Amniotic epithelial cell (primary cell): ENCODE measurements at regions not wholly inside any gene's neighbourhood (a gene's known extent, or its start where the extent isn't known, plus 50 kb on each side); places are given as distances from the start of the nearest gene placed in this dataset.

ENCODE experiments used
- DNase-seq: peaks from one replicate; pipeline ENCODE4 v3.0.0-alpha.2; 2010; ENCODE audit warnings: low read depth

DNA sequence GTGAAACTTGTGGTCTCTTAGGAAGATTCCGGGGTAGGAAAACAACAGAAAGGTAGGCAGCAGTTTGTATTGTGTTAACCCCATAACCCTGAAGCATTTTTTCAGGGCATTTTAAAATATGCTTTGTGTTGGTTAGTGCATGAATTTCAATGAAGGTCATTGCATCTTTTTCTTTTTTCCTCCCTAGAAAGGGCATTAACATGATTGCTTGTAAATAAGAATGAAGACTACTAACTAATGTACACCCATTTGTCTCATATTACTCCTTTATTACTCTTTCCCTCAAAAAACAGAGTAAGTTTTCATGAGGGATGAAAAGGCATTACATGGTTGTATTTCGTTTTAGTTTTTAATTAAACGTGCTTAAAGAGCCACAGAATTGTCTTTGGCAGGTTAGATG, 141.4 kb downstream of the OGFRL1 start:
- DNase-seq: no peak

DNA sequence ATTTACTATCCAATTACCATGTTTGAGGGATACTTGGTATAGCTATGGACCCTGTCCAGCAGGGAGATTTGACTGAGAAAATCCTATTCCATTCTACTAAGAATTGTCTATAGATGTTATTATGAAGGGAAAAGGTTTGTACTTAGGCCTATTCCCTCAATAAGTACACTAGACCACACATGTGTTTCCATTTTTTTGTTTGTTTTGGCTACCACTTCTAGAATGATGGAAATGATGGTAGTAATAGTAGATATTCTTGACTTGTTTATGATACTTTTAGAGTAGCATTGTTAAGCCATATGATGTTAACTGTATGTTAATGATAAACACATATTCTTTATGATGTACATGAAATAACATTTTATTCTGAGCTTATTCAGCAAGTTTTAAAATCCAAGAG, 144.8 kb downstream of the OGFRL1 start:
- no peak for DNase-seq

DNA sequence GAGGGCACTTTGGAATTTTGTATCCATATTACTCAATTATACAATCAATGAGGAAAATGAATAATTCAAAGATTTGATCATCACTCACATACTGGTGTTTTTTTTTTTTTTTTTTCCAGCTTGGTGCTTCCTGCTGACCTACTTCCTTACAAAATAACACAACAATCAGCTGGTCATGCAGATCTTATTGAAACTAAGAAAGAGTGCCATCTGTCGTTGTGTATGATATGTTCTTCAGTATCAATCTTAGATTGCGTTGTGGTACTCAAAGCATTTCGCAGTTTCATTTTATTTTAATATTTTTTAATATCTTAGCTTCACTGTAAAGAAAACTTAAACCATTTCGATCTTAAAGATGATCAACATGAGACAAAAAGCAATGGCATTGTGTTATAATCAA, 155.6 kb downstream of the OGFRL1 start:
- no peak for DNase-seq

DNA sequence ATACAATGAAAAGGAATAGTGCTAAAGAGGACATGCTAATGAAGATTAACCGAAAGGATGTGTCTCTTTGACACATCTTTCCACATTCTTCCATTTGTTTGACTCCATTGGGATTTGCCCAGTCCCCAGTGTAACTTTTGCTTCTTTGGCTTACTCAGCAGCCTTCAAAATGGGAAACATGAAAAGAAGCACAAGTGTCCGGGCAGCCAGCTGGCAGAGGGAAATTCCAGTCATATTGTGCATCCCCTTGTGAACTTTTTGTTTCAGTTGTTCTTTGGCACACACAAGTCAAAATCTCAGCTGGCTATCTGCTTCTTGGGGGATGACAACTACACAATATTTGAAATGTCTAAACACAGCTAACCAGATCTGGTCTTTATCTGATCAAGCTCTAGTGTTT, 157.4 kb downstream of the OGFRL1 start:
- DNase-seq: no peak

DNA sequence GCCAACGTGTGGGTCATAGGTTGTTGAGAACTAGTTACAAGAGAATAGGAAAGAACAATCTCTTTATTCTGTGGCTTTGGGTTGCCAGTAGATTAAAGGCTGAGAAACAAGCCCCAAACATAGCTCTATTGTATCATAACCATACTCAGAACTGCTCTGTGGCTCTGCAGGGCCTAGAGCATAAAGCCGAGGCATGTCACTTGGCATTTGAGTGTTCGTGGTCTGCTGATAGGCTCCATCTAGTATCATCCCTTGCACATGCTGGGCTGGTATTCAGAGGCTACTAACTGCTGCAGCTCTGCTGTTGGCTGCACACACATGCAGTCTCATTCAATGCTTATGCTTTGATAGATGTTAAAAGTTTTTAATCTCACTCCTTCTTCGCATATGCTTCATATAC, 157.9 kb downstream of the OGFRL1 start:
- no peak for DNase-seq

DNA sequence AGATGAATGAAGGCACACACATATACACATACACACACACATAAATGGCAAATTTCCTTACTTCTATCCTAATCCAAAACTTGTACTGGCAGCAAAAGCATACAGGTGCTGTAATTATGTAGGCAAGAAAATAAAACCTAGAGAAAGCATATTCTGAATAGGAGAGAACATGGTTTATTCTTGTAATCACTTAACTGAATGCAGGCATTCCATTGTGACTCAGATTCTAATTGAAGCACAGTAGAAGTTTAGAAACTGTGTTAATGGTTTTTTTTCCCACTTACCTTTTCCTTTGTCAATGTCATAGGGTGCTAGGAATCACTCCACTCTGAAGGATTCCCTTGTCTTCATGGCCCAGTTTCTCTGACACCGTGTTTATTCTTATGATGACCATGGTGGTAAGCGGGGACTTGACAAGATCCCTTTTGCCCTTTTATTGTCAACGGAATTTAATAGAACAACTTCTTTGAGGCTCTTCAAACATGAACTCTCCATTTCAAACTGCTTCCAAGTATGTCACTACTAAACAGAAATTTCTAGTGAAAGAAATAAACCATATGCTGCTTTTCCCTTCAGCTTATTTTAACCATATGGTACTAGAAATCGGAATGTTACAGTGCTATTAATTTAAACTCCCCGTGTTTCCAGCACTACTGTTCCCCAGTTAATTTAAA, 164.2 kb downstream of the OGFRL1 start:
- no peak for DNase-seq

DNA sequence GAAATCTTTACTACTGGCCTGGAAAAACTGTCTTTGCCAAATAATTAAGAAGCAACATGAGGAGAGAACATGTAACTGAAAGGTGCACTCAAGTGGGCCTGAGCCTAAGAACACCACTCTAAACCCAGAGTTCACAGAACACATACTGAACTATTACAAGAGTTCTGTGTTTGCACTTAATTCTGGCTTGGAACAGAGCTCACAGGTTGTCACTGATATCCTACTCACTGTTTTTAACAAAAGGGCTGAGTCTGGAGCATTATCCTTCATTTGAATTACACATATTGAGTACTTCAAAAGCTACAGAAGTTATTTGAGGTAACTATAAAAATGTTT, 164.7 kb downstream of the OGFRL1 start:
- DNase-seq: no peak

DNA sequence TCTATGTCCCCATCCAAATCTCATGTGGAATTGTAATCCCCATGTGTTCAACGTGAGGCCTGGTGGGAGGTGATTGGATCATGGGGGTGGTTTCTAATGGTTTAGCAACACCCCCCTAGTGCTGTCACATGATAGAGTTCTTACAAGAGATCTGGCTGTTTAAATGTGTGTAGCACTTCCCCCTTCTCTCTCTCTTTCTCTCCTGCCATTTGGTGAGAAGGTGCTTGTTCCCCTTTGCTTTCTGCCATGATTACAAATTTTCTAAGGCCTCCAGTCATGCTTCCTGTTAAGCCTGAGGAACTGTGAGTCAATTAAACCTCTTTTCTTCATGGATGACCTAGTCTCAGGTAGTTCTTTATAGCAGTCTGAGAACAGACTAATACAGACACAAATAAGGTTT, 165.4 kb downstream of the OGFRL1 start:
- no peak for DNase-seq

DNA sequence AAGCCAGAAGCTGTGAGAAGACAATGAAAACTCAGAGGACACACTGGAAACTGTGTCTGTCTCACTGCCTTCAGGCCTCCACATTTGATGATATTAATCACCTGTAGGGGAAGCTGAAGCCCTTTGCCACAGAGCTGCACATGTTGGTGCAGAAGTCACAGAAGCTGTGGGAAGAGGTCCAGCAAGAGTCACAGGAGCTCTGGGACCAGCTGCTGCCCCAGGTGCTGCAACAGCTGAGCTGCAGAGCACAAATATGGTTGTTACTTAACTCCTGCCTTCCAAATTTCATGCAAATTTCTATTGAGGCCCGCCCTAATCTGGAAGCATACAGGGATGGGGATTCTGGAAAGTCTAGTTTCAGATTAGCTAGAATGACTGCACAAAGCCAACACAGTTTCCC, 169.3 kb downstream of the OGFRL1 start:
- no peak for DNase-seq

DNA sequence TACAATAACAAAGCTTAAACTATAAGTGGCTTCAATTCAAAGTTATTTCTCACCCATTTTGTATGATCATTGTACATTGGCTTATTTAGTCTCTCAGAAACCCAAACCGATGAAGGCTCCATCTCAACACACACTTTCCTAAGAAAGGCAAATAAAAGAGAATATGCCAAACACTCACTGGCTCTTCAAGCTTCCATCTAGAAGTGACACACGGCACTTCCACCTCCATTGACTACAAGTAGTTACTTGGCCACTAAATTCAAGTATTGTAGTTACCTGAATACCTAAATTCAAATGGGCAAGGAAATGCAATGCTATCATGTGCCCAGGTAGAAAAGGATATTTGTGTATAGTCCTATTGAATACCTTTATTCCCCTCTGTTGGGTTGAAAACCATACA, 170.6 kb downstream of the OGFRL1 start:
- DNase-seq: no peak

DNA sequence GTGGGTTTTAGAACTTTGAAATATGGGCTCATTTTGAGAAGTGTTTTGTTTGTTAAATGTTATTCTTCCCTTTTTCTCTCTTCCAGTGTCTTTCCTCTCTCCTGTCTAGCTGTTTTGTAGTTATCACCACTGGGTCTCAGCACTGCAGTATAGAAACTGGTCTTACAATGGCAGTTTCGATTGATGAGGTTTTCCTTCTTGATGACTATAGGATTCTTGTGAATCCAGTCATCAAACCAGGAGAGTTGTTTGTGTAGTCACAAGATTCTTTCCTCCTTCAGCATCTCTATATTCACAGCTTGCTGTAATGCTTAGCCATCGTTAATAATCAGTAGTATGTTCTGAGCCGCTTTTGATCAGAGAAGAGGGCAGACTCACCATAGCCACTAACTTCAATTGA, 172.3 kb downstream of the OGFRL1 start:
- DNase-seq: peak; percentile 67

DNA sequence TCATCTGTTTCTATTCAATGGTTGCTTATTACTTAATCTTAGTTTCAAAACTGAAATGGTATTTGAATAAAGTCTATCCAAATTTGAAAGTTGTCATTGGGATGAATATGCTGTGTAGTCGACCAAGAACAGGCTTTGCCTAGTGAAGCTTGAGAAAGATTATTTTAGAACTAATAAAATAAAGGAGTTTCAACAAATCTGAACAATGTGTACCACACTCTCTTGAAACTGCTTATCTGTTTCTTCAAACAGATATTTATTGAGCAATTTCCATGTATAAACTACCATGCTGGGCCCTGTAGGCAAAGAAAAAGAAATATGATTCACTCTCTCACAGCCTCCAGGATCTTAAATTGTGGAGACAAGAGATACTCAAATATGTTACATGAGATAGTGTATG, 174.4 kb downstream of the OGFRL1 start:
- peak; percentile 96 for DNase-seq

DNA sequence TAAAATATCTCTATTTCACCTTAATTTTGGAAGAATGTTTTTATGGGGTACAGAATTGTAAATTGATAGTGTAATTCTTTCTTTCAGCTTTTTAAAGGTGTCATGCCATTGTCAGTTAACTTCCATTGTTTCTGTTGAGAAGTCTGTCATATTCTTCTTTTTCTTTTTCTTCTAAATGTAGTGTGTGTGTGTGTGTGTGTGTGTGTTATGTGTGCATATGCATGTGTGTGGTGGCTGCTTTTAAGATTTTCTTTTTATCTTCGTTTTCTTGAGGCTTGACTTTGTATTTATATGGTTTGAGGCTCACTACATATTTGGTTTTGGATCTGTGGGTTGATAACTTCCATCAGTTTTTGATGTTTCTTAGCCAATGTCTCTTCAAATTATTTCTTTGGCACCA, 176.5 kb downstream of the OGFRL1 start:
- peak; percentile 22 for DNase-seq

DNA sequence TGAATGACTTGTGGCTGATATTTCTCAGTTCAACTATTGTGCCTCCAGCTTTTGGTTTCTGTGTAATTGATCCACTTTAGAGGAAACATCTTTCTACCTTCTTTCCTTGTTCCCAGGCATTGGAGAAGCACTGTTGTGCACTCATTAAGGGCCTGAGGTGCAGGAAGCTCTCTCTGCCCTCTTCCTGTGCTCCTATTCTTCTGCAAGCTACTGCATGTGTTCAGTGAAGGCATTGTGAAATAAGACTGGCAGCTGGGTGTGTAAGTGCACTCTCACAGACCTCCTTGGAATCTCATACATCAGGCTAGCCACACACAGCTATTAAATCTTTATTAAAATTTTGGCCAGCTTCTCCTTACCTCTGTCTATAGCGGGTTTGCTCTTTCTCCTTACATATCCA, 177.8 kb downstream of the OGFRL1 start:
- DNase-seq: no peak

DNA sequence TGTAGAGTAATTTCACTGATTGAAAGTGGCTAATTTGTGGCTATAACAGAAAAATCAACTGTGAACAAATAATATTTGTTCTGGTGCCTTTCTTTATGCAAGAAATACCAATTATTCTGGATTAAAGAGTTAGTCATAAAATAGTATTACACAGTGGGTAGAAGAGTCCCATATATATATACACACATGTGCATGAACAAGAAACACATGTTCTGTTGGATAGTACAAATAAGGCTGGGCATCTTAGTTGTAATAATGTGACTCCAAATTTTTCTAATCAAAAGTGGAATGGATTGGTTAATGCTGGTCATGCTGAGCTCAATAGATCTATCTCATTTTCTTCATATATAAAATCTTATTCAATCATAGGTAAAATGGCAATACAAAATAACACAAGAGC, 179.4 kb downstream of the OGFRL1 start:
- DNase-seq: no peak

DNA sequence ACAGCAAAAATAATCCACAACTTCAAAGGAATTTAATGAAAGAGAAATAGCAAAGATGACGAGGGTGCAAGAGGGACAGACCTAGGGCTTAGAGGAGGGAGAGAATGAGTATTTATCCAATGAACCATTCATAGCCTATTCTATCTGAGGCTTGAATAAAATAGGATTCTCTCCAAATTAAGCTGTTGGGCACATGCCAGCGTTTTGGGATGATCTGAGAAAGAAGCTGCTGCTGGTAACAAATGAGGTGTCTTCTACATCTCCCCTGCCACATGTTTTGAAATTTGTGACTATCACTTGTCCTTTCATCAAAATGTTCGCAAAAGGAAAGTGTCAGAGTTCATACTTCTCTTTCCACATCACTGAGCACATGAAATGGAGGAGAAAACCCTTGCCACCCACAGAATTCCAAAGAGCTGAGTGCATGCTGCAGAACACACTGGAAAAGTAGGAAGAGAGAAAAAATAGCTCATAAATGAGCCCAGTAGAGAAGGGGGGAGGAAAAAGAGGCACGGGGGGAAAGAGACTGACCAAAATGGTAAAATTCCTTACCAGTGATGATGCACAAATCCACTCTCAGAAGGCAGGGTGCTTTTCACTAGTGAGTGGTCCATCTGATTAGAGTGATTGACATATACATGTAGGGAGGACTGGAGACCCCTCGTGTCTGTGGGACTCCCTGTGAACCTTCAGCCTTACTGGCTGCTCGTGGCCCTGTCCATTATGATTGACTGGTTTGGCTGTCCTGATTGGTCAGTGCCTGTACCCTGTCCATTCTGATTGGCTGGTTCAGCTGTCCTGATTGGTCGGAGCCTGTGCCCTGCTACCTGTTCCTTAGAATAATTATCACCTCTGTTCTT, 180.5 kb downstream of the OGFRL1 start:
- DNase-seq: peak; percentile 94

DNA sequence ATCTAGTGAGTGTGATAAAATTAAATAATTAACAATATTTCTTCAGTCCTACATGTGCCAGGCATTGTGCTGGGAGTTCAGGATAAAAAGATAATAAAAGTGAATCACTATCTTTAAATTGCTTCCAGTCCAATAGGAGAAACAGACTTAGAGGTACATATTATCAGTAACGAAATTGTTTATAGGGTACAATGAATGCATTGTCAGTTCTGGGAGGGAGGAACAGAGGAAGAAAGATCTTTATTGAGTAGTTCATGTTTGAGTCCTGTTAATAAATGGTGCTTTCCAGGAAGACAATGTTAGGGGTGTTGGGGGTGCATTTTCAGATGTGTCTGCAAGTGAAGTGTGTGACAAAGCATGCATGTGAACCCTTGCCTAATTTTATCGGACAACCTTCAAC, 183.1 kb downstream of the OGFRL1 start:
- no peak for DNase-seq

DNA sequence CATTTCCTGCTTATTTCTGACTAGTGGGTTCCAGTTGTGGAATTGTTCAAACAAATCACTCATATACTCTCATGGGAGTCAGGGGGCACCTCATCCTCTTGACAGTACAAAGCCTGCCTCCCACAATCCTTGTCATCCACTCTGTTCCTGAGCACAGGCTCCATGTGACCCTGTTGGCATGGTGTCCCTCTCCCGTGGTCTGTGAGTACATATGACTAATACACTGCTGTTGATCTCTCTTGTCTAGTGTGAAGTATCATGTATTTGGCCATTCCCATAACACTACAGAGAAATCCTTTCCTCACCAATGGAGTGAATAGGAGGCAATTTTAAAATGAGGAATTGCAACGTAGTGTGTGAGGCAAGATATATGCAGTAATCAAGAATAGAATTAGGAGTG, 185.3 kb downstream of the OGFRL1 start:
- DNase-seq: peak; percentile 97

DNA sequence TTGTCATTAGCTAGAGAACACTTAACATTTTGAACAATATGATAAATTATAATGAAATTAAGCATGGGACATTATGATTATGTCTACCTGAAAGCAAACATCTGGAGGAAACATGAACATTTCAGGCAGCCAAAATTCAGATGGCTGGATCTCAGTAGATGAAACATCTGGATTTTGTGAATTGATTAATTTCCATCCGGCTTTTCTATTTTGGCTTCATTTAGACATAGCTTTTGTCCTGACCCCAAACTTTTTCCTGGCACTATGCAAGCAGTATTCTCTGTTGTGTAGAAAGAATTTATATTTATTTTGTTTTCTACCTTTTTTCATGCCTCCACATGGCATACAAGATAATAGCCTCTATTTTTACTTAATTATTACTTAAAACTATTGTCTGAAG, 186.3 kb downstream of the OGFRL1 start:
- DNase-seq: no peak

DNA sequence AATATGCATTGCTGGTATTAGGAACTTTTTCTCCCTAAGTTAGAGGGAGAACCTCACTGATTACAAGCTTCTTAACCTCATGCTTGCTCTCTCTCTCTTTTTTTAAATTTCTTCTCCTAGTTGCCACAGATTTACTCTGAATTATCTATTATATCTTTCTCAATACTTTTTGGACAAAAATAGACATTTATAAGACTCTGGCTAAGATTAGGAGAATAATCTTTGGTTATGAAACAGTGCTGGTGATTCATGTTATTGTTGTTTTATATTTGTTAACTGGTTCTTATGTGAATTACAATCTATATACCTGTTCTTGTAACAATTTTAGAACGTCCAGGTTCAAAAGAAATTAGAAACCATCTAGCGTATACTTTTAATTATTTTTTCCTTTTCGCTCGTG, 187.8 kb downstream of the OGFRL1 start:
- peak; percentile 54 for DNase-seq

DNA sequence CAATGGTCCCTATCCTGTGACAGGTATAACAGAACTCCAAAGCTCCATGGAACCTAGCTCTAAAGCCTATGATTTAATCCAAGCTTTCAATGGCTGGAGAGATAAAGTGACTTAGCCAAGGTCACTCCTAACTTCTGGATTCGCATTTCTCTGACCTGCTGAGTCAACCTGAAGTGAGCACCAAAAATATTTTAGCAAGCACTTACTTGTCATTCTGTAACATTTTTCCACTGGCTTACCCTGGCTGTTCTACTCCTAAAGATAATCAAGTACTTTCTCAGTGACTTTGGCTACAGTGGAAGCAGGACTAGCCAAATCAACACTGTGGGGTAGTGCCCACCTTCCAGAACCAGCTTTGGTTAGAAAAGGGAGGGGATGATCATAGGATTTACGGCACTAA, 188.3 kb downstream of the OGFRL1 start:
- DNase-seq: no peak

DNA sequence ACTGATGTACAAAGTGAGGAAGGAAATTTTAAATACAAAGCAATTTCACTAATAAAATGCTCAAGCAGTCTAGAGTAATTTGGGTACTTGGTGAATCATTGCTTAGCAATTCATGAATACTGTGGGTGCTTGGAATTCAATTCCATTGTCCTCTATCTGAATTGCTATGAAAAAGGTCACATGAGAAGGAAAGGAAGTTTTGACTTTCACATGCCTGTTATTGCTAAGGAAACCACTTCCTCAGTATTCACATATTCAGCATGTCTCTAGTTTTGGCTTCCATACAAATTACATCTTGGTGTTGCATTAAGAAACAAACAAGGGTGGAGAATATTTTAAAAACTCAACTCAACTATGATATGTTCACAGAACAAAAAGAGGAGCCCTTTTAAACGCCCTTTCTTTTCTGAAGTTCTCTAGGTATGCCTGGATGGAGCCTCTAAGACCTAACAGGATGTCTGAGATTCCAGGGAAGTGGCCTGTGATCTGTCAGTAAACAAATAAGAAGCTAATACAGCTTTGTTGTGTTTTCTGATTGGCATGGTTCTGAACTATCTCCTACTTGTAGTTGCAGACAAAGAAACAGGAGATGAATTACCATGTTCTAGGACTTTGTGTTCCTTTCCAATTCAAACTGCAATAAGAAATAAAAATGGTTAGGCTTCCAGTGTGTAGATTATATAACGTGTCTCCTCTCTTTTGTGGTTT, 190.4 kb downstream of the OGFRL1 start:
- DNase-seq: peak; percentile 92

DNA sequence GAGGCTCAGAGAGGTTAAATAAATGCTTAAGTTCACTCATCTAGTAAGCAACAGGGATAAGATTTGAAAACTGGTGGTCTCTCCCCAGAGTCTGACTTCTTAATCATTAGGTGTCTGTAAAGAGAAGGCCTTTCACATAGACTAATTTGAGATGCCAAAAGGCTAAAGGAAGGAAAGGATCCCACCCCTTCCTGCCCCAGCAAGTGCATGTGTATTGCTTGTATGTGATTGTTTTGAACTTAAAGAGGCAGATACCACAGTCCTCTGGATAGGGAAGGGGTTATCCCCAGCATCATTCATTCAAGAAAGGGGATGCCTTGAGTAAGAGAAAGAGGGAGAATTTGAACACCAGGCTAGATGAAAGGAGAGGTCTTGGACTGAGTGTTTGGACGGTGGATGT, 192.0 kb downstream of the OGFRL1 start:
- no peak for DNase-seq
